Fibroblast of peridontal ligament (primary cell): ENCODE measurements at regions not wholly inside any gene's neighbourhood (a gene's known extent, or its start where the extent isn't known, plus 50 kb on each side); places are given as distances from the start of the nearest gene placed in this dataset.

Experiments used
- DNase-seq: peaks from one replicate; pipeline ENCODE4 v3.0.0-alpha.2; 2010; ENCODE audit errors: extremely low read depth

DNA sequence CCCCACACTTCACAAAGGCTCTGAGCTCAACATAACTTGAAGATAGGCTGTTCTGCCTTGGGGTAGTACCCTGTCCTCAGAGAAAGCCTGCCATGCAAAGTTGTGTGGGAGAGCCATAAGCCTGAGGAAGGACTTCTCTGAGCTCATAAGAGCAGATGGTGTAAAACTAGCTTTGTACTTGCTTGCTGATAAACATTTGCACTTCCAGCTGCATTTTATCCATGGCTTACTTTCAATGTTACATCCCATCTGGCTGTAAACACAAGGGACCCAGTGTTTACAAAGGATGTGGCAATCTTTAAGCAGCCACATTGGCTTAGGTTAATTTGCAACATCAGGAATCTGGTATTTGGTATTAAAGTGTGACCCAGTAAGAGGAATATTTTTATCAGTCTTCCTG is 258.1 kb downstream of the IPO8 start:
- DNase-seq: peak; percentile 38

DNA sequence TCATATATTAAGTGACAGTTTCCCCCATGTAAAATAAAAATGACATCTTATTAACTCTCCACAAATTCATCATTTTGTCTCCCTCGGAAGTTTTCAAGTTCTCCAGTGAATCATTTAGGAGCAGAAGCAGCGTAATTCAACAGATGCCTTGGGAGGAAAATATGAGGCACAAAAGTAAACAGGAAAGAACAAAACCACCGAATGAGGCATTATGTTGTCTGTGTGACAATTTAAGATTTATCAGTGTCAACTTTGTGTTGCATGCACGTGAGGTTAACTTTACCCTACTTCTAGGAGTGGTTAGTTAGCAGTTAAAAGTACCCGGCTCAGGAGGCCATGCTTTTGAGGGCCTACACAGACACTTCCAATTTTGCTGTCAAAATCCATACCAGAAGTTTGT is 258.6 kb downstream of the IPO8 start:
- DNase-seq: no peak

DNA sequence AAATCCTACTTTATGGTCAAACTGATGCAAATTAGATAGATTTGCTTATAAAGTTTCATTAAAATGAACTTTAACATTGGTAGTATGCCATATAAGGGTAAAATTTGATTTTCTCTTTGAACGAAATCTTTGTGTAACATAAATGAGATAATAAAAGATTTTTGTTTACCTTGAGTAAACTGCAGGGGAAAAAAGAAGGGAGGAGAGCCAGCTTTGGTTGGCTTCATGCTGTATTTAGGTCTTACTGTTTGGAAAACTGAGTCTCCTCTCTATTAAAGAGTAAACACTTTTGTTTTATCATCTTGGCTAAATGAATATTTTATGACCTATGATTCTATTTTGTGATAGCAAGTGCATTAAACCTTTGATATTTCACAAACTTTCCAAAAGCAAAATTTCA is 267.6 kb downstream of the IPO8 start:
- DNase-seq: no peak

DNA sequence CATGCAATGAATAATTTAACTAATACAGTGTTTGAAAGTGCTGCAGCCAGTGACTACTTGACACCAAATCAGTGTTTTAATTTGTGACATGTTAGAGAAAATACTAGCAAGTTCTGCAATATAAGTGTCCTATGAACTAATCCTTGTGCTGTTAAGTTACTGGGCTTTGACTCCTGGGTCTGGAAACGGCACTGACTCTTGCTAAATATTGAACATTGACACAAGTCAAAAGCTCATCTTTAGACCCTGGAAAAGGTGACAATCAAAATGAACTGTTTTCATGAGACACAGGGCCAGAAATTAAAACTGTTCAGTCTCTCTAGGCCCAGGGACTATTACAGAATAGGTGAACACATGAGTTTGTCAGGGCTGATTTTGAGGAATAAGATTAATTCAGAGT is 268.1 kb downstream of the IPO8 start:
- no peak for DNase-seq

DNA sequence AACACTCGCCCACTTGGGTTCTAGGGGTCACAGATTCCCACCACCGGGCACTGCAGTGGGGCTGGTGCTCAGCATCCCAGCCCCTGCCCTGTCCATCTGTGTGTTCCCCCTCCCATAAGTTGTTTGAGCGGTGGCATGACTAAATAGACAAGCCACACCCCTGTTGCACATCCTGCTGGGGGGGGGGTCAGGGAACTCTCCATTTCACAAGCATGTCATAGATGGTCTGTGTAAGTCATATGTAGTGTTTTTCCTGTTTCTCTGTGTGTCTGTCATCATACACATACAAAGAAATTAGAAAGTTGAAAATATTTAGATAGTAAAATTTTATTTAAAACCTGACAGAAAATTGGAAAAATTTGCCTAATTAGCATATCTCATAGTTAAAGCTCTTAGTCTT is 270.2 kb downstream of the IPO8 start:
- no peak for DNase-seq

DNA sequence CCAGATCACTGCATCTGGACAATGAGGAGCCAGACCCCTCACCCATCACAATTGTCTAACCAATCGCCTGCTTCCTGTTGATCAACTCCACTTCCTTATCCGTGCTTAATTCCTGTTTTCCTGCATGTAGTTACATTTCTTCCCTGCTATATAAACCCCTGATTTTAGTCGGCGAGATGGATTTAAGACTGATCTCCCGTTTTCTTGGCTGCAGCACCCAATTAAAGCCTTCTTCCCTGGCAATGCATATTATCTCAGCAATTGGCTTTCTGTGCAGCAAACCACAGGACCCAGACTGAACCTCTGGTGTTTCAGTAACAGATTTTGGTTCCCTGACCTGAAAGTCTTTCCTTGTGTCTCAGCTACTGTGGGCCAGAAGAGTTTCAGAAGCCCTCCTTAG is 272.3 kb downstream of the IPO8 start:
- no peak for DNase-seq

DNA sequence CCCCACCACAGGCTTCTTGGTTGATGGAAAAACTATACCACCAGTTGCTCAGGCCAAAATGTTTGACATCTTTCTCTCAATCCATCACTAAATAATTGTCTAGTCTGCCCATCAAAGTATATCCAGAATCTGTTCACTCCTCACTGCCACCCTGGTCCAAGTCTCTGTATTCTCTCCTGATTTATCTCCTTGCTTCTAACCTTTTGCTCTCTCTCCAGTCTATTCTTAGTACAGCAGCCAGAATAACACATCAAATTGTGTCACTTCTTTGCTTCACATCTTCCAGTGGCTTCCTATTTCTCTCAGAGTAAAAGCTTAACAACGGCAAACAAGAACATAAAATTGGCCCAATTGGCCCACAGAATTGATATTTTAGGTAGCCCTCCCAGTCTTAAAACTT is 272.8 kb downstream of the IPO8 start:
- DNase-seq: no peak

DNA sequence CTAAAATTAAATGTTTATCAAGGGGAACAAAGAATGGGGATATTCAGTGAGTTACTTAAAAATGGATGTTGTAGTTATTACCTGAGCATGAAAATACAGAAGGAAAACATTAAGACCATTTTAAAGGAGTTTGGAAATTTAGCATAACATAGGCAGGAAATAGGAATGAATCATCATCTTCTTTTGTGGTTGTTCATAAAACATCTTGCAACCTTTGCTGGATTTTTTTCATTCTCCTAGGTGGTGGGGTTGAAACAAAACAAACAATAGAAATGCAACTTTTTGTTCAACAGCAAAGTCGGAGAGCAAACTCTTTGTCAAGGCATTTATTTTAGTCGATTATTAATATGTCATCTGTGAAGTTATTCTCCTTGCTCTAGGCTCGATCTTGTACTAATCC is 275.1 kb downstream of the IPO8 start:
- DNase-seq: no peak

DNA sequence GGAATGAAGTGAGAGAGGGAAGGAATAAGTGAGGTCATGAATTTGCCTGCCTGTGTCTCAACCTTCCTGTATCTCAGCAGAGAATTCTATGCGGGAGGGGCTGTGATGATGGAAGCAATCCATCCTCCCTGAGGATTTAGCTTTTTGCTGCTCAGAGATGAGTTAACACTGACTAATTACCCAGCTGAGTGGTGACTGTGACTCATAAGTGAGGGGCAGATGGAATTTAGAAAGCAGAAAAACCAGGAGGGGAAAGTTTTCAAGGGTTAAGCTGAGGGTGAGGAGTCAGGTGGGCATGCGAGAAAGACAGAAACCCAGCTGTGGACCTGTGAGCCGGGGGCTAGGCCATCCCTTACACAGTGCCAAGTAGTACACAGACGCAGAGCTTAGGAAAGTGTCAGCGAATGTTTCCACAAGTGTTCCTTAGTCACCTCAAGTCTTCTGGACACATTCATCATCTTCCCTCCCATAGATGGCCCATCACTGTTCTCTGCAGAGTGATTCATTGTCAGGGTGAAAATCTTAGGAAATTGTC is 277.9 kb downstream of the IPO8 start:
- DNase-seq: peak; percentile 86

DNA sequence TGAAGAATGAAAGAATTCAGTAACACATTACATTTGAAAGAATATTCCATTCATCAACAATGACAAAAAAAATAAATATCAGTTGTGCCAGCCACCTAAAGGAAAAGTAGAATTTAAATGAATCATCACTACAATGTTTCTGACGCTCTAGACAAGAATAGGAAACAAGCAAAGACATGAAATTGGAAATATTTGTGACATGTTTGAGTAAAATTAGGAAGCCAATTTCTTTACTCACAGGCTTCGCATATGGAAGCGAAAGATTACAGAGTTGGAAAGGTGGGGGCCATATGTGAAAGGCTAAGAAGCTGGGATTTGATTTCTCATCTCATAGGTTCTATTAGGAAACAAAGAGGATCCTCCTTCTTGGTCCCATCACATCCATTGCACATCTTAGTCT is 279.0 kb downstream of the IPO8 start:
- no peak for DNase-seq

DNA sequence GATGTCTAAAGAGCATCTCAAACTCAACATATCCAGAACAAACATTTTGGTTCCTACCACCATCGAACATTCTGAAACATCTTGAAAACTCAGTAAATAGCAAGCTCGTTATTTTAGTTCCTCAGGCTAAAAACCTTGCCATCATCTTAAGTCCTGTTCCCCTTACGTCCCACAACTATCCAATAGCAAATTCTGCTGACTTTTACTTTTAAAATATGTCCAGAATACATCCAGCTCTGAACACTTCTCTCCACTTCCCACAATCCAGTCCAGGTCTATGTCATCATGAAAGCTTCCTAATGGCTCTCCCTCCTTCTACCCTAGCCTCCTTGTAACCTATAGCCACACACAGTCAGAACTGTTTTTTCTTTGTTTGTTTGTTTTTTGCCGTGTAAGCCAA is 279.9 kb downstream of the IPO8 start:
- DNase-seq: no peak

DNA sequence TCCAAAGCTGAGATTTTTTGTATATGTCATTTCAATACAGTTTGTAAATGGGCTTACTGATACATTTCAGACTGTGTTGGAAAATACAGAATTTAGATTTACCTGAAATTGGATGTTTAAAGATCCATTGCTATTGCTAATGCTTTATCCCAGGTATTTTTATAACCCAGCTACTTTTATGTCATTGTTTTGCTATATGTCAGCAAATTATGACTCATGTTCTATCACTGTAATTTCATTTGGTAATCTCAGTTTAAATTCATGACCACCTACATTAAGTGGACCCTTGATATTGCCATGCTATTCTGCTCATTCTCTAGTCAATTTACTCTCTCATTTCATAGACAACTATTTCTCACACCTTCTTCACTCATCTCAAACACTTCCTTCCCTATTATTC is 281.2 kb downstream of the IPO8 start:
- no peak for DNase-seq

DNA sequence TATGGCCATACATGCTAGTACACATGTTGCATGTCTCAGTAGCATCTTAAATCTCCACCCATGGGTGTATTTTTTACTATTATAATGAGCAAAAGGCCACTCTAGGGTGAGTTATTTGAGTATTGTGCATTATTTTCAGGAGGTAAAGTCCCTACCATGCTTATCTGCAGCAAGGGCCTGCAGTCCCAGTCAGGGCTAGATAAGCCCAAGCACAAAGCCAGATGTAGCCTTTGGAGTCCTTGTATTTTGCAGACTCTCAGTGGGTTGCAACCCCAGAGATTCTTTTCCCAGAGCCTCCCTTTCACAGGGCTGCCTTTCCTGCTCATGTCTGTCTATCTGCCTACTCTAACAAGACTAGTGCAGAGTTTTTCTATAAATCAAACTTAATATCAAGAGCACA is 295.3 kb downstream of the IPO8 start:
- no peak for DNase-seq

DNA sequence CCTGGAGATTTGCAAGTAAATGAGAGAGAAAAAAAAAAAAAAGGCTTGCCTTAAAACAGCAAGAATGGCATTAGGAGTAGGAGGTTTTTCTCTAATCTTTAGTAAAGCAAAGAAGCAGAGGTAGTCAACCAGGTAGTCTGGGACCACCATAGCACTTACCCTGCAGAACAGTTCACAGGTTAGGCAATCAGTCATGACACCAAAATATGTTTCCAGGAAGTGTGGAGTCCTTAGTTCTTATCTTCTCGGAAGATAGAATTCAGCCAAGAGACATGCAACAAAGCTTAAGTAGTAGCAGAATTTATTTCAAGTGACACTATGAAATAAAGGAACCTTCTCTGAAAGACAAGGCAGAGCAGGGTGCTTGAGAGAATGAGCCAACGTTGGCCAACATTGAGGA is 295.8 kb downstream of the IPO8 start:
- DNase-seq: no peak

DNA sequence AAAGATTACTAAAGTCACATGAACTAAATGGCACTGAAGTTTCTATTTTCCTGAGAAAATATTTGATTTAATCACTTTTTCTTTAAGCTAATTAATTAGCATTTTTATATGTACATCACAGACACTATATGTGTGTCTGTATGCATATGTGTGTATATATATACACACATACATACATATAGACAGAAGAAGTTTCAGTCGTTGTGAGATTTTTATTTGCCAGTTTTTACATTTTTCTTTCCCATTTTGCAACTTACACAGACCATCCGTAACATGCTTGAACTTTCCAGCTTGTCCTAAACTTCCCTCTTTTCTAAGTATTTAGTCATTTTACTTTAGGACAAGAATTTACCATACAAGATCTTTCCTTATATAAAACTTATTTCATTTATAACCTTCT is 299.1 kb downstream of the IPO8 start:
- DNase-seq: no peak

DNA sequence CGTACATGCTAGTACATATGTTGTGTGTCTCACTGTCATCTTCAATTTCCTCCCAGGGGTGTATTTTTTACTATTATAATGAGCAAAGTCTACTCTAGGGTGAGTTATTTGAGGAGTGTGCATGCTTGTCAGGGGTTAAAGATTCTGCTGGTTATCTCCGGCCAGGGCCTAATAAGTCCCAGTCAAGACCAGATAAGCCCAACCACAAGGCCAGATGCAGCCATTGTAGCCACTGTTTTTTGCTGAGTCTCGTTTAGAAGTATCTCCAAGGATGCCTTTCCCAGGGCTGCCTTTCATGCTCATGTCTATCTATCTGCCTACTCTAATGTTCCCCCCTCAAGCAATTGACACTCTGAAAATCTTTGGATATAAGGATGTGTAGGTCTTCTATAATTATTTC is 300.5 kb downstream of the IPO8 start:
- DNase-seq: no peak

DNA sequence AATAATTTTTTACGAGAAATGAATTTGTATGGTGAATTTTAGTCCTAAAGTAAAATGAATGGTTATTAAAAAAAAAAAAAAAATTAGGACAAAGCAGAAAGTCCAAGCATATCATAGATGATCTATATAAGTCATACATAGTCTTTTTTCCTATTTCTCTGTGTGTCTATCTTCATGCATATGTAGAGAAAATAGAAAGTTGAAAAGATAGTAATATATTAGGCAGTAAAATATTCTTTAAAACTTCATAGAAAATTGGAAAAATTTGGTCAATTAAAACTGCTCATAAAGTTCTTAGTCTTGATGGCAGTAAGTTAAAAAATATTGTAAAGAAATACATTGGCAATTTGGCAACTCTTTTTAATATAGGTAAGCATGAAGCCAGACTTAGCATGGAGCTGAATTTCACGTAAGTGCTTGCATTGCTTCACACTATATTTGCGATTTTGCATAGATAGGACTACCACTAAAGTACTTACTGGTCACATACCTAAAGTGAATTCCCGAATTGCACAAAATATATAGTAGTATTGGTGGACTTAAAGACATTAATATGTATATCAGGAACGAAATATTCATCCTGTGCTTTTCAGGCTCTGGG is 303.8 kb downstream of the IPO8 start:
- DNase-seq: no peak

DNA sequence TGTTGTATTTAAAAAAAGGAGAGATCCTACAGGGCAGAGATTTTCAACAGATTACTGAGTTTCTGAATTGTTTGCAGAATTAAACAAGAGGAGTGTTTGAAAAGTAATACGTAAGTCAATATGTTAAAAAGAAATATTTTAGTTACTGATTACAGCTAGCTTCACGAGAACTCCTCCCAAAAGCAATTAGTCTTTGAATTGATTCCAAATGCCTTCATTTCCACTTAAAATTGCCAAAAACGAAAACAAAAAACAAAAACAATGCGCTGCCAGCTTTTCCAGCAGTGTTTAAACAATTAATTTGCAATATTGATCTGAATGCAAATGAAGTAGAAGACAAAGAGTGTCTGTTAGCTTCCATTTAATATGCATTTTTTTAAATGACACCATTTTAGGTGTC is 310.0 kb downstream of the IPO8 start:
- no peak for DNase-seq

DNA sequence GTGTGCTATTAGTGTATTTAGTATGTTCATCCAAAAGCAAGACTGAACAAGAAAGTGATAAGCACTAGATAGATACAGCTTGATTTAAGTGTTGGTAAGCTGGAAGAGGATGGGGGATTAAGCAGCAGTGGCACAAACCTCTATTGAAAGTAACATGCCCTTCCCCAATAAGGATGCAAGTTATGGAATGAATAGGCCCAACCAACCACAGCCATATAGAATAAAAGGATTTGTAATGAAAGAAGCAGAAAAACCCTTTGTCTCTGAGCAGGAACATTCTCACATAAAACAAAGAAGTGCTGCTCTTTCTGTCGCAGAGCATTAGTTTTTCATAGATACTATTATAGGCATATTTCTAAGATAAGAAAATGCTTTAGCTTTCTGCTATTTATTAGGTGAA is 310.7 kb downstream of the IPO8 start:
- no peak for DNase-seq

DNA sequence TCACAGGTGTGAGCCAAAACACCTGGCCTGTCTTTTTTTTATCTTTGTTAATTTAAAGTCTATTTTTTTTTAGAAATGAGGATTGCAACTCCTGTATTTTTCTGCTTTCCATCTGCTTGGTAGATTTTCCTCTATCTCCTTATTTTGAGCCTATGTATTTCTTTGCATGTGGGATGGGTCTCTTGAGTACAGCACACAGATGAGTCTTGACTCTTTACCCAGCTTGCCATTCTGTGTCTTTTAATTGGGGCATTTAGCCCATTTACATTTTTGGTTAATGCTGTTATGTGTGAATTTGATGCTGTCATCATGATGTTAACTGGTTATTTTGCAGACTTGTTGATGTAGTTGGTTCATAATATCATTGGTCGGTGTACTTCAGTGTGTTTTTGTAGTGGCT is 317.4 kb downstream of the IPO8 start:
- no peak for DNase-seq

DNA sequence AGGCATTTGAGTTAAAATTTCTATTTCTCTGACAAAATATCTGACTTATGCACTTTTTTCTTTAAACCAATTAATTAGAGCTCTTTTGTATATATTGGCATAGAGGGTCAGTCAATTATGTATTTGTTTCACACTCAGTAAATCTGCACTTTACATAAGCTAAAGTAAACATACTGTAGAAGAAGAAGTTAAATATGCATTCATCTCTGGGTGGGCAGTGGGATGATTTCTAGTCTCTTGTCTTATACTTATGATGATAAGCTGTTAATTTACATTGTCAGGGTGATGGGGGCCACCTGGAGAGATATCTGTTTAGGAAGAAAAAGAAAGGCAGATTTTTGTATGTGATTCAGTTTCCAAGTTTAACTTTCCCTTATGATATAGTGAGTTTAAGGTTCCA is 330.8 kb downstream of the IPO8 start:
- DNase-seq: no peak

DNA sequence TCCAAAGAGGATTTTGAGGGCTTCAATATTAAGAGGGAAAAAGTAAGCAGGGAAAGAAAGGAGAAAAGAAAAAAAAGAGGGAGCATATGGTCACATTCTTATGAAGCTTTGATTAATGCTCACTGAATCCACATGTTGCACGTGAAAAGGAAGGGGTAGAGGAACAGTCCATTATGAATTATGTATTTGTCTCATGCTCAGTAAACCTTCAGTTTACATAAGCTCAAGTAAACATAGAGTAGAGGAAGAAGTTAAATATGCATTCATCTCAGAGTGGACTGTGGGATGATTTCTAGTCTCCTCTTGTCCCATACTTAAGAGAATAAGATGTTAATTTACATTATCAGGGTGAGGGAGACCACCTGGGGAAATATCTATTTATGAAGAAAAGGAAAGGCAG is 334.5 kb downstream of the IPO8 start:
- DNase-seq: no peak

DNA sequence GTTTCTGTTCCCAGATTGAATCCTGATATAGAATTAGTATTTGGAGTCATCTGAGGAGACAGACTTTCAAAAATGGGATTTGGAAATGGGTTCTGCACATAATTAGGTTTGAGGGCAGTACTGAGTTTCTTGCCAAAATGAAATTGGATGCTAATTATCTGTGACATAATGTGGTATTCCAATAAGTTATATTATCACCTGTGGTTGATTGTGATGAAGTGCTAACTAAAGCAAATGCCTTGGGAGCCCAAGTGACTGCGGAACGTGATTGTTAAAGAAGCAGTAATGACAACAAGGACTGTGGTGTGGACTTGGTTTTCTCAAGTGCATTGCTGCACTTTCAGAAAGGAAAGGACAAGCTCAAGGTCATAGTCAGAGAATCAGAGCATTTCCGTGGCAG is 337.0 kb downstream of the IPO8 start:
- no peak for DNase-seq

DNA sequence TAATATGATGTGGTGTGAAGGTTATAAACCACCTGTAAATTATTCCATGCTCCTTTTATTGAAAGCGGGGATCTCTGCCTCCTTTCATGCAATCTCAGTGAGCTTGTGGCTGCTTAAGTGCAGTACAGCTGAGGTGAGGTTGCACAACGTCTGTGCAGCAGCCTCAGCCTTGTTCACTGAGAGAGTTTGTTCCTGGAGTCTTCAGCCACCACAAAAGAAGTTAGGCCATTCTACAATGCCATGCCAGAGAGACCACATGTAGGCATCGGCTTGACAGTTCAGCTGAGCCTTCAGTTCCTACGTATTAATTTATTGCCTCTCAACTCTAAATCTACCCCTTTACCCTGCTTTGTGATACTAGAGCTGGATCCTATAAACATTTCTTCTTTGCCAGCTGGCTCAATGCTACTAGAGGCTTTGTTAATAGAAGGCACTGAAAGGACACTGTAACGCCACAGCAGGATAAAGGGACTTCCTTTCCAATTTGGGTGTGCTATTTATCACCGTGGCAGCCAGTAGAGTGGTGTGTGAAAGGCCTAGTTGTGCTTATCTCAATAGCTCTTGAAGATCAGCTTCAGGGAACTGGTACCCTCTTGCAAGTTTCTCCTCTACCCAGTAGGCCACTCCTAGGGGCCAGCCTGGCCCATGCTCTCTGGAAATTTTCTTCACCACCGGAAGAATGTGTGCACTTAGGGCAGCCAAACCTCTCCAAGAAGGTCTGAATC is 337.7 kb downstream of the IPO8 start:
- DNase-seq: no peak
